GM18519 (cell line): ENCODE measurements at regions not wholly inside any gene's neighbourhood (a gene's known extent, or its start where the extent isn't known, plus 50 kb on each side); places are given as distances from the start of the nearest gene placed in this dataset.
"Not testable (repeated sequence)": the region's sequence is repeated elsewhere in the genome, so short reads cannot be mapped to it uniquely, and the experiment has no call there.

Experiments used
- ATAC-seq: cut with Tn5 transposase; IDR thresholded peaks from one replicate; pipeline ENCODE4 v1.9.1; 2021; ENCODE audit warnings: mild to moderate bottlenecking, moderate library complexity; ENCODE audit not compliant: unreplicated experiment, low FRiP score

DNA sequence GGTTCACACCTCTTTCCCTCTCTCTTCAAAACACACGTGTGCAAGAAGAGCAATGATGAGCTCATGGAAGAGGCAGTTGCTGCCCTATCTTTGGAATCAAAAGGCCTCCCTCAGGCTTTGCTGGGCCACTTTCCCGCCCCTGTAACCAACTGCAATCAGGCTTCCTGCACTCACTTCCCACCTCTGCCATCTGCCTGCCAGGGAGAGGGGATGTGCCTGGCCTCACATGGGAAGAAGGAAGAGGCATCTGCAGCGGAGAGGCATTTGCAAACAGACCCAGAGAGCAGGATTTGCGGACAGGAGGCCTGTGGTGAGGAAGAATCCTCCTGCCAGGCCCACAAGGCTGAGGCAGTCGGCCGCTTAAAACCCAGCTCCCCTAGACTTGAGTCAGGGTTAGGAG lies 175.6 kb upstream of the ATP10A start:
- ATAC-seq: no peak

DNA sequence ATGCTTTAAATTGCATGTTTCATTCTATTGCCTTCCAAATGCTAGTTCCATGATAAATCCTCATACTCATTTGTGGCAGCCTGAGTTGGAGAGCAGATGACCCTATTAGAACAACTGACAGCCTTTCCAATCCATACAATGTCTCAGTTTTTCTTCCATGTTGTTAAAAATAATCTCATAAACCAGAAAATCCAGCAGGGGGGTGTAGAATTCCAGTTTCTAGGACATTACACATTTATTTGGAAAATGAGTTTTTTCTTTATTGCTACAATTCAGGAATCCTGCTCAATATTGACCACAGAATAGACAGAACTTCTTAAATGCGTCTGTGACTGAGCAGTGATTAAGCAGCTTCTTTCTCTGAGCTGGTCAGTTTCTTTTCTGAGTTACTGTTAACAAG lies 174.2 kb upstream of the ATP10A start:
- ATAC-seq: no peak

- no peak for ATAC-seq
Observed at GRCh38 chr15:26033493-26033892, 170.4 kb upstream of the ATP10A start.

GRCh38 chr15:26032162-26032846 lies 169.2 kb upstream of the ATP10A start:
- no peak for ATAC-seq

- not testable (repeated sequence) for ATAC-seq
Observed at GRCh38 chr15:26029586-26029985, 166.5 kb upstream of the ATP10A start.

- no peak for ATAC-seq
Observed at GRCh38 chr15:26029146-26029545, 166.0 kb upstream of the ATP10A start.

- no peak for ATAC-seq
Observed at GRCh38 chr15:26028086-26028740, 165.1 kb upstream of the ATP10A start.

DNA sequence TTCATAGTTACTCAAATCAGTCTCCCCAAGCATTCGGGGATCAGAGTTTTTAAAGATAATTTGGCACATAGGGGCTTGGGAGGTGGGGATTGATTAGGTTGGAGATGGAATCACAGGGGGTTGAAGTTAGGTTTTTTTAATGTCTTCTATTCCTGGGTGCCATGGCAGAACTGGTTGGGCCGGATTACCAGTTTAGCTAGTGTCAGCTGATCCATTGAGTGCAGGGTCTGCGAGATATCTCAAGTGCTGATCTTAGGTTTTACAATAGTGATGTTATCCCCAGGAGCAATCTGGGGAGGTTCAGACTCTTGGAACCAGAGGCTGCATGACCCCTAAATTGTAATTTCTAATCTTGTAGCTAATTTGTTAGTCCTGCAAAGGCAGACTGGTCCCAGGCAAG lies 163.5 kb upstream of the ATP10A start:
- not testable (repeated sequence) for ATAC-seq

- no peak for ATAC-seq
Observed at GRCh38 chr15:26024241-26024640, 161.1 kb upstream of the ATP10A start.

DNA sequence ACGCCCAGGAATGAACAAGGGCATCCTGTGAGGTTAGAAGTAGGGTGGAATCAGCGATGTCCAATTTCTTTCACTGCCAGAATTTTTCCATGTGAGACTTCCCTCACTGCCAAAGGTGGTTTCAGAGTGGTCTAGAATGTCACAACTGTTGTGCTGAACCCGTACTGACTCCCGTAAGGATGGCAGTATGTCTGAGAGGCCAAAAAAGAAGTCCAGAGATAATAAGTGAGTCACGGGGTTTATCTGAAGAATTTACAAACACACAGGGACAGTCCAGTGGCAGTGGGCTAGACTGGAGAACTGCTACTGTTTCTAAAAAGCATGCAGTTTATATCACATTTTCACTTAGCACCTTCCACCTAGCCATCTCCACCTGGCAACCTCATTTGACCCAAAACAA lies 160.6 kb upstream of the ATP10A start:
- no peak for ATAC-seq

DNA sequence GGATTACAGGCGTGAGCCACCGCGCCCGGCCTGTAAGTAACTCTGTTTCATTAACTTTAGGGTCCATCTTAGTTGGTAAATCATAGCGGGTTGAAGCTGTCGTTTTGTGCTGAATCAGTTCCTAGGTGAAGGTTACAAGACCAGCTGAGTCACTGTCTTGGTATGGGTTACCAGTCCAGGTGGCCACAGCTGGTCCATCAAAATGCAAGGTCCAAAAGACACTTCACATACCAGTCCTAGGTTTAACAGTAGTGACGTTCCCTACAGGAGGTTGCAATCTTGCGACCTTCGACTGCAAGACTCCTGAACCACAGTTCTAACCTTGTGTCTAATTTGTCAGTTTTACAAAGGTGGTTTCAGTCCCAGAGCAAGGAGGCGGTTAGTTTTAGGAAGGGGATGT lies 160.1 kb upstream of the ATP10A start:
- ATAC-seq: no peak

GRCh38 chr15:26020871-26021270 lies 157.7 kb upstream of the ATP10A start:
- no peak for ATAC-seq

DNA sequence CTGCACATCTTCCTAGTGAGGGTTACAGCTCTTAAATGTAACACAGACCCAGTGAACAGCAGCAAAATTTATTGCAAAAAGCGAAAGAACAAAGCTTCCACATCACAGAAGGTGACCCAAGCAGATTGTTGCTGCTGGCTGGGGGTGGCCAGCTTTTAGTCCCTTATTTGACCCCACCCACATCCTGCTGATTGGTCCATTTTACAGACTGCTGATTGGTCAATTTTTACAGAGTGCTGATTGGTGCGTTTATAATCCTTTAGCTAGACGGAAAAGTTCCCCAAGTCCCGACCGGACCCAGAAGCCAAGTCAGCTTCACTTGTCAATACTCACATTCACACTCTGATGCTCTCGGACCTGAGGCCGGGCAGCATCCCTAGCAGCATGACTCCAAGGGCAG lies 154.5 kb upstream of the ATP10A start:
- no peak for ATAC-seq

GRCh38 chr15:26015516-26016075 lies 152.5 kb upstream of the ATP10A start:
- ATAC-seq: no peak

- ATAC-seq: no peak
Observed at GRCh38 chr15:26013981-26014380, 150.9 kb upstream of the ATP10A start.

GRCh38 chr15:26011916-26012315 lies 148.8 kb upstream of the ATP10A start:
- no peak for ATAC-seq

DNA sequence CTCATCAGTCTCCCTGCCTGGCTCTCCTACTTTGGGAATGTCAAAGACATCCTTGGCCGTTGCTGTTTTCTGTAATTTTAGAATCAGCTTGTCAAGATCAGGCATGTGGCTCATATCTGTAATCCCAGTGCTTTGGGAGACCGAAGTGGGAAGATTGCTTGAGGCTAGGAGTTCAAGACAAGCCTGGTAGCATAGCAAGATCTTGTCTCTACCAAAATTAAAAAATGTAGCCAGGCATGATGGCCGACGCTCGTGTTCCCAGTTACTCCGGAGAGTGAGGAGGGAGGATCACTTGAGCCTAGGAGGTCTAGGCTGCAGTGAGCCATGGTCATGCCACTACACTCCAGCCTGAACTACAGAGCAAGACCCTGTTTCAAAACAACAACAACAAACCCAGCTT lies 144.0 kb upstream of the ATP10A start:
- no peak for ATAC-seq

DNA sequence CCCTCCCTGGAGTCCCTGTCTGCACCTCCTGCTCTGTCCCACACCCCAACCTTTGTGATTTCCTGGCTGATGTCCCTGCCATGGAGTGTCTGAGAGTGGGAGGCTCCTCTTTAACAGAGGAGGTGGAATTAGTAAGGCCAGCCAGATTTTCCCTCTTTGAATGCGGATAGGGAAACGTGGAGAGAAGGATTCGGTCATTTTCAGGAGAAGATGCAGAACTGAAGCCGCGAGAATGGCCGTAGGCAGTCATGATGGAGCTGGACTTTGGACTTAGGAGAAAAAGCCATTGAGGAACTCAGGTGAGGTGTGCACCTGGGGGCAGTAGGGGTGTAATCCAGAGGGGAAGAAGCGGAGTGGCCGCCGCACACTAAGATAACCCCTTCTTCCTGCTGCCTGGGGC lies 138.1 kb upstream of the ATP10A start:
- no peak for ATAC-seq

DNA sequence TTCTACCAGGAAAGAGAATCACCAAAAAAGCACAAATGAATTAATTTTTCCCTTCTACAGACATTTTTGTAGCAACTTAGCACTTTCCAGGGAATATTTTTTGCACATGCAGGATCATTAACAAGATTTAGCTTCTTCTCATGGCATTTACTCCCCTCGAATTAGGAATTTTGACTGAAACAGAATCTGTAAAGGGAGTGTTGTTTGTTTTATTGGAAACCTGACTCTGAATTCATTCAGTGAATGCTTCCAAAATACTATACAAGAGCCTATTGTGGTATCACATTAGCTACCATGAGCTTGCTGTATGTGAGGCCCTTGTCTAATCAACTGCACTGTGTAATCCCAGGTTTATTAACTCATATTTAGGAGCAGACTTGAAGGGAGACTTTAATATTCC lies 130.4 kb upstream of the ATP10A start:
- no peak for ATAC-seq

- ATAC-seq: no peak
Observed at GRCh38 chr15:25990220-25990619, 127.1 kb upstream of the ATP10A start.

GRCh38 chr15:25989327-25989726 lies 126.2 kb upstream of the ATP10A start:
- no peak for ATAC-seq

DNA sequence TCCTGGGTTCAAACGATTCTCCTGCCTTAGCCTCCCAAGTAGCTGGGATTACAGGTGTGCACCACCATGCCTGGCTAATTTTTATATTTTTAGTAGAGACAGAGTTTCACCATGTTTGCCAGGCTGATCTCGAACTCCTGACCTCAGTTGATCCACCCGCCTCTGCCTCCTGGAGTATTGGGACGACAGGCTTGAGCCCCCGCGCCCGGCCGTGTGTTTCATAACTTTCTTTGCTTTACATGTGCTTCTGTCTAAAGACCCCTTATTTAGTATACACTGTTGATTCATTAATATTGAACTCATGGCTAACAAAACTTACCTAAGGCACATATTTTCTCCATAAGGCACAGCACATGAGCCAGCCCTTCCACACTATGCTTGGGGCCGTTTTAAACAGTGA lies 125.6 kb upstream of the ATP10A start:
- not testable (repeated sequence) for ATAC-seq
